SK-N-SH (cell line): ENCODE measurements at regions not wholly inside any gene's neighbourhood (a gene's known extent, or its start where the extent isn't known, plus 50 kb on each side); places are given as distances from the start of the nearest gene placed in this dataset.

Source experiments
- CHD2 ChIP-seq: fragments of 150-350 bp; IDR thresholded peaks from 2 replicates; pipeline ENCODE4 v1.6.1; 2018; ENCODE audit warnings: low read length; ENCODE audit not compliant: partially characterized antibody
- CTCF ChIP-seq: fragments of 200-600 bp; sonication (generic); IDR thresholded peaks from 2 replicates; pipeline ENCODE4 v1.6.1; 2017; ENCODE audit warnings: antibody characterized with exemption, mild to moderate bottlenecking, moderate library complexity
- EP300 ChIP-seq, 2 experiments: IDR thresholded peaks; 2 replicates each; pipeline versions ENCODE4 v1.4.0 to v1.6.1; 2012; ENCODE audit warnings: borderline replicate concordance in 1 of 2, low read depth in 1 of 2, low read length in 1 of 2
- GABPA ChIP-seq: IDR thresholded peaks from 2 replicates; pipeline ENCODE4 v1.4.0; 2012; ENCODE audit warnings: low read depth, mild to moderate bottlenecking
- JUND ChIP-seq: IDR thresholded peaks from 2 replicates; pipeline ENCODE4 v1.4.0; 2012
- MXI1 ChIP-seq: IDR thresholded peaks from 2 replicates; pipeline ENCODE4 v1.6.1; 2012; ENCODE audit warnings: mild to moderate bottlenecking, low read depth, low read length, improper control_type of control experiment
- NFIC ChIP-seq: IDR thresholded peaks from 2 replicates; pipeline ENCODE4 v1.4.0; 2012; ENCODE audit warnings: borderline replicate concordance
- RAD21 ChIP-seq: IDR thresholded peaks from 2 replicates; pipeline ENCODE4 v1.6.1; 2012; ENCODE audit warnings: mild to moderate bottlenecking, low read length
- RFX5 ChIP-seq: IDR thresholded peaks from 2 replicates; pipeline ENCODE4 v1.6.1; 2012; ENCODE audit warnings: mild to moderate bottlenecking, improper control_type of control experiment, low read length
- RXRA ChIP-seq: IDR thresholded peaks from 2 replicates; pipeline ENCODE4 v1.4.0; 2012; ENCODE audit warnings: low read depth, mild to moderate bottlenecking, borderline replicate concordance
- SIN3A ChIP-seq: IDR thresholded peaks from 2 replicates; pipeline ENCODE4 v1.6.1; 2012; ENCODE audit warnings: low read depth, mild to moderate bottlenecking, low read length, moderate library complexity, borderline replicate concordance
- TEAD4 ChIP-seq: IDR thresholded peaks from 2 replicates; pipeline ENCODE4 v1.4.0; 2012; ENCODE audit warnings: mild to moderate bottlenecking, borderline replicate concordance; ENCODE audit not compliant: insufficient read depth
- ZBTB33 ChIP-seq: IDR thresholded peaks from 2 replicates; pipeline ENCODE4 v1.4.0; 2012; ENCODE audit warnings: low read depth, borderline replicate concordance

GRCh38 chr1:194372266-194372665 lies 1185.9 kb upstream of the B3GALT2 start:
- TF ChIP-seq MXI1 (no peak), EP300 (IDR thresholded peaks at IDR 0.05; ENCODE audit: borderline replicate concordance in 1 of 2, low read depth in 1 of 2, low read length in 1 of 2) (no peak), SIN3A (no peak), RFX5 (no peak), GABPA (no peak), CTCF (no peak), CHD2 (no peak), TEAD4 (no peak), NFIC (no peak), JUND (no peak), ZBTB33 (no peak), RXRA (no peak), RAD21 (no peak)
